ENCODE measurements at regions not wholly inside any gene's neighbourhood (a gene's known extent, or its start where the extent isn't known, plus 50 kb on each side); places are given as distances from the start of the nearest gene placed in this dataset.

DNA sequence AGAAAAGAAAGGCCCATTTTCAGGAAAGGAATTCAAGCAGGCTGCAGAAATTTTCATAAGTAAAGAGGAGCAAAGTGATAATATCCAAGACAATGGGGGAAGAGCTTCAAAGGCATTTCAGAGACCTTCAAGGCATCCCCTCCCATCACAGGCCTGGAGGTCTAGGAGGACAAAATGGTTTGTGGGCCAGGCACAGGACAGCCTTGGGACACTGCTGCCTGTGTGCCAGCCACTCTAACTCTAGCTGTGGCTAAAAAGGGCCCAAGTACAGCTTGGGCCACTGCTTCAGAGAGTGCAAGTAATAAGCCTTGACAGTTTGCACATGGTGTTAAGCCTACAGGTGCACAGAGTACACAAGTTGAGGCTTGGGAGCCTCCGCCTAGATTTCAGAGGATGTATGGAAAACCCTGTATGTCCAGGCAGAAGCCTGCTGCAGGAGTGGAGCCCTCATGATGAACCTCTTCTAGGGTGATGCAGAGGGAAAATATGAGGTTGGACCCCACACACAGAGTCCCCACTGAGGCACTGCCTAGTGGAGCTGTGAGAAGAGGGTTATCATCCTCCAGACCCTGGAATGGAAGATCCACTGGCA lies 51.8 kb upstream of the ZSWIM5 start:
- no peak overlapping the region for H3K27ac ChIP-seq
- 100% methylated on average over 1 of the region's 1 CpG; no CpG with 5 or more reads in 2 of the 4 donors for WGBS, 4 donors
- intact Hi-C loops (cut with DNase I): no loop called here

GRCh38 chr1:45259053-45259452 lies 52.6 kb upstream of the ZSWIM5 start:
- Histone ChIP-seq H3K27me3 (no peaks in the 10 kb centered on the region), H3K27ac (no peak overlapping the region), H3K4me1 (replicated peaks in 1 of 2) (no peaks in the 10 kb centered on the region), H3K9me3 (replicated peaks in 1 of 3) (peaks cover 0 to 11% (median 0%) of the 10 kb centered on the region in 3 donors), H3K4me3 (no peak overlapping the region), H3K36me3 (replicated peaks in 1 of 2) (no peaks in the 10 kb centered on the region)
- 86 to 91% (median 88%) methylated on average over 4 of the region's 4 CpGs for WGBS, 4 donors
- intact Hi-C loops (cut with DNase I): no loop called here
- TF ChIP-seq, protein P1, sequence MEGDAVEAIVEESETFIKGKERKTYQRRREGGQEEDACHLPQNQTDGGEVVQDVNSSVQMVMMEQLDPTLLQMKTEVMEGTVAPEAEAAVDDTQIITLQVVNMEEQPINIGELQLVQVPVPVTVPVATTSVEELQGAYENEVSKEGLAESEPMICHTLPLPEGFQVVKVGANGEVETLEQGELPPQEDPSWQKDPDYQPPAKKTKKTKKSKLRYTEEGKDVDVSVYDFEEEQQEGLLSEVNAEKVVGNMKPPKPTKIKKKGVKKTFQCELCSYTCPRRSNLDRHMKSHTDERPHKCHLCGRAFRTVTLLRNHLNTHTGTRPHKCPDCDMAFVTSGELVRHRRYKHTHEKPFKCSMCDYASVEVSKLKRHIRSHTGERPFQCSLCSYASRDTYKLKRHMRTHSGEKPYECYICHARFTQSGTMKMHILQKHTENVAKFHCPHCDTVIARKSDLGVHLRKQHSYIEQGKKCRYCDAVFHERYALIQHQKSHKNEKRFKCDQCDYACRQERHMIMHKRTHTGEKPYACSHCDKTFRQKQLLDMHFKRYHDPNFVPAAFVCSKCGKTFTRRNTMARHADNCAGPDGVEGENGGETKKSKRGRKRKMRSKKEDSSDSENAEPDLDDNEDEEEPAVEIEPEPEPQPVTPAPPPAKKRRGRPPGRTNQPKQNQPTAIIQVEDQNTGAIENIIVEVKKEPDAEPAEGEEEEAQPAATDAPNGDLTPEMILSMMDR (IDR thresholded peaks at IDR 0.05): no peak
- TF ChIP-seq POLR2A (IDR thresholded peaks at IDR 0.05): no peak
- no peak for DNase-seq

More for the DNA sequence above, 51.8 kb upstream of the ZSWIM5 start:
- no peaks in the 10 kb centered on the region for H3K27me3 ChIP-seq
- TF ChIP-seq, protein P1 (IDR thresholded peaks at IDR 0.05): no peak
- no peak for TF ChIP-seq POLR2A (IDR thresholded peaks at IDR 0.05)
- H3K4me1 ChIP-seq (replicated peaks in 1 of 2): no peaks in the 10 kb centered on the region
- no peaks in the 10 kb centered on the region for H3K36me3 ChIP-seq (replicated peaks in 1 of 2)
- peaks cover 0 to 11% (median 0%) of the 10 kb centered on the region in 3 donors for H3K9me3 ChIP-seq (replicated peaks in 1 of 3)
- H3K4me3 ChIP-seq: no peak overlapping the region
- DNase-seq: no peak

- H3K4me1 ChIP-seq (replicated peaks in 1 of 2): no peaks in the 10 kb centered on the region
- H3K9me3 ChIP-seq (replicated peaks in 1 of 3): peaks cover 0 to 11% (median 0%) of the 10 kb centered on the region in 3 donors
- WGBS, 4 donors: 69 to 82% (median 74%) methylated on average over 2 of the region's 2 CpGs
- no peak overlapping the region for H3K4me3 ChIP-seq
- H3K27me3 ChIP-seq: no peaks in the 10 kb centered on the region
- no peaks in the 10 kb centered on the region for H3K36me3 ChIP-seq (replicated peaks in 1 of 2)
- intact Hi-C loops (cut with DNase I): no loop called here
- TF ChIP-seq, protein P1 (IDR thresholded peaks at IDR 0.05): no peak
- TF ChIP-seq POLR2A (IDR thresholded peaks at IDR 0.05): no peak
- H3K27ac ChIP-seq: no peak overlapping the region
- DNase-seq: no peak
These were observed 53.8 kb upstream of the ZSWIM5 start for GRCh38 chr1:45260244-45260643.

- 71 to 86% (median 82%) methylated on average over 4 of the region's 4 CpGs for WGBS, 4 donors
- intact Hi-C loops (cut with DNase I): no loop called here
- TF ChIP-seq, protein P1 (IDR thresholded peaks at IDR 0.05): no peak
- TF ChIP-seq POLR2A (IDR thresholded peaks at IDR 0.05): no peak
These were observed 56.7 kb upstream of the ZSWIM5 start for GRCh38 chr1:45263132-45263531.

More at GRCh38 chr1:45263132-45263531, 56.7 kb upstream of the ZSWIM5 start:
- H3K27me3 ChIP-seq: no peaks in the 10 kb centered on the region
- H3K36me3 ChIP-seq (replicated peaks in 1 of 2): no peaks in the 10 kb centered on the region
- no peak for DNase-seq
- peaks cover 15 to 16% of the 10 kb centered on the region in 2 donors for H3K4me1 ChIP-seq (replicated peaks in 1 of 2)
- no peak overlapping the region for H3K27ac ChIP-seq
- H3K9me3 ChIP-seq (replicated peaks in 1 of 3): peaks cover 0 to 2% (median 0%) of the 10 kb centered on the region in 3 donors
- no peak overlapping the region for H3K4me3 ChIP-seq
